ENCODE measurements at regions not wholly inside any gene's neighbourhood (a gene's known extent, or its start where the extent isn't known, plus 50 kb on each side); places are given as distances from the start of the nearest gene placed in this dataset.

DNA sequence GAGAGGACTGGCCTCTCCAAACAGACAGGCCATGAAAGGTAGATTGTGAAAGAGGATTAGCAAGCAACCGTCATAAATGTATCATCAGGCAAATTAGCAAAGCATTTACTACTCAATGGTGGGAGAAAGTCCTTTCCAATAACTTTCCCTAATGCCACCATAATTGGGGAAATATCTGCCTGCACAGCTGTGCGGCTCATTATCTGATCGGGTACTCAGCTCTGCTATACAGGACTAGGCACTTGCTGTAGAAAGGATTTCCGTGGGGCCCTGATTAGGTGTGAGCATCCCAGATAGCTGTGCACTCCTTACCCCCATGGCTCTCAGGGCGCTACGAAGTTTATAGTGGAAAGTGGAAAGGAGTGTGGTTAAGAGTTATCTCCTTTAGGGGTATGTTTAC is 309.7 kb upstream of the PLET1 start:
- no peaks in the 10 kb centered on the region for H3K4me1 Mint-ChIP-seq (ENCODE audit: low read depth)
- H3K4me3 Mint-ChIP-seq = no peak overlapping the region
- POLR2A ChIA-PET = no interaction called here
- H3K9me3 Mint-ChIP-seq = no peaks in the 10 kb centered on the region
- H3K27ac ChIP-seq (ENCODE audit: low read depth in 1 of 2, low read length in 2 of 2) = no peak overlapping the region
- H3K36me3 ChIP-seq (ENCODE audit: insufficient read depth, low read length) = no peaks in the 10 kb centered on the region
- CTCF ChIA-PET = interaction anchor here (0.8 kb wide), 1 partner anchor 12 kb away, joined by 3 read pairs; no protein-coding TSS in a partner anchor
- H3K27me3 Mint-ChIP-seq = peaks cover 5% of the 10 kb centered on the region
- no peak overlapping the region for H3K27ac Mint-ChIP-seq
- H3K4me1 ChIP-seq (ENCODE audit: insufficient read depth, low read length) = no peaks in the 10 kb centered on the region
- no peaks in the 10 kb centered on the region for H3K36me3 Mint-ChIP-seq (ENCODE audit: low read depth)
- ATAC-seq (ENCODE audit: poor library complexity) = no peak
- H3K4me3 ChIP-seq (ENCODE audit: low read length) = no peak overlapping the region
- intact Hi-C loops (cut with DNase I, micrococcal nuclease) = no loop called here
- H3K27me3 ChIP-seq (ENCODE audit: control insufficient read depth in 1 of 2, insufficient read depth in 2 of 2, low read length in 2 of 2) = peaks cover 0 to 4% of the 10 kb centered on the region in 2 experiments
- DNase-seq = no peak
- H3K9me3 ChIP-seq (ENCODE audit: control insufficient read depth in 1 of 2, insufficient read depth in 1 of 2, low read length in 2 of 2) = no peaks in the 10 kb centered on the region
- TF ChIP-seq, protein P1, sequence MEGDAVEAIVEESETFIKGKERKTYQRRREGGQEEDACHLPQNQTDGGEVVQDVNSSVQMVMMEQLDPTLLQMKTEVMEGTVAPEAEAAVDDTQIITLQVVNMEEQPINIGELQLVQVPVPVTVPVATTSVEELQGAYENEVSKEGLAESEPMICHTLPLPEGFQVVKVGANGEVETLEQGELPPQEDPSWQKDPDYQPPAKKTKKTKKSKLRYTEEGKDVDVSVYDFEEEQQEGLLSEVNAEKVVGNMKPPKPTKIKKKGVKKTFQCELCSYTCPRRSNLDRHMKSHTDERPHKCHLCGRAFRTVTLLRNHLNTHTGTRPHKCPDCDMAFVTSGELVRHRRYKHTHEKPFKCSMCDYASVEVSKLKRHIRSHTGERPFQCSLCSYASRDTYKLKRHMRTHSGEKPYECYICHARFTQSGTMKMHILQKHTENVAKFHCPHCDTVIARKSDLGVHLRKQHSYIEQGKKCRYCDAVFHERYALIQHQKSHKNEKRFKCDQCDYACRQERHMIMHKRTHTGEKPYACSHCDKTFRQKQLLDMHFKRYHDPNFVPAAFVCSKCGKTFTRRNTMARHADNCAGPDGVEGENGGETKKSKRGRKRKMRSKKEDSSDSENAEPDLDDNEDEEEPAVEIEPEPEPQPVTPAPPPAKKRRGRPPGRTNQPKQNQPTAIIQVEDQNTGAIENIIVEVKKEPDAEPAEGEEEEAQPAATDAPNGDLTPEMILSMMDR (IDR thresholded peaks at IDR 0.05) = no peak

DNA sequence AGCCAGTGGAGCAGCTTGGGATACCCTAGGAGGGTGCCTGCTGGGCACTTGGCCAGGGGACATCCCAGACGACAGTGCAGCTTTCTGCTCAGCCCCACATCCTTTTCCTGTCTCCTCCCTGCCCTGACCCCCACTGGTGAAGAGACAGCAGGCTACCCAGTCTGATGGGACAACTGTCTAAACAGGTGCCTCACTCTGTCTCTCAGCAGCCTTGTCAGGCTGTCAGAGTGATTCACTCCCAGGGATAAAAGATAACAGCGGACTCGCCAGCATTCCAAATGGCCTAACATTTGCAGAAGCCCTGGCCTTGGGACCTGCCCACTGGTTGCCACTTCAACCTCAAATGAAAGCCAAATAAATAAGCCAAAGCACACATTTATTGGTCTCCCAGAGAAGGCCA is 318.6 kb upstream of the PLET1 start:
- POLR2A ChIA-PET = no interaction called here
- TF ChIP-seq, protein P1 (IDR thresholded peaks at IDR 0.05) = no peak
- H3K9me3 Mint-ChIP-seq = no peaks in the 10 kb centered on the region
- H3K4me3 Mint-ChIP-seq = no peak overlapping the region
- intact Hi-C loops (cut with DNase I, micrococcal nuclease) = no loop called here
- CTCF ChIA-PET = no interaction called here
- no peaks in the 10 kb centered on the region for H3K36me3 Mint-ChIP-seq (ENCODE audit: low read depth)
- DNase-seq = no peak
- no peaks in the 10 kb centered on the region for H3K4me1 ChIP-seq (ENCODE audit: insufficient read depth, low read length)
- no peaks in the 10 kb centered on the region for H3K27me3 Mint-ChIP-seq
- H3K36me3 ChIP-seq (ENCODE audit: insufficient read depth, low read length) = no peaks in the 10 kb centered on the region
- no peak overlapping the region for H3K27ac Mint-ChIP-seq
- H3K27ac ChIP-seq (ENCODE audit: low read depth in 1 of 2, low read length in 2 of 2) = no peak overlapping the region
- ATAC-seq (ENCODE audit: poor library complexity) = no peak
- H3K4me1 Mint-ChIP-seq (ENCODE audit: low read depth) = no peaks in the 10 kb centered on the region
- no peaks in the 10 kb centered on the region for H3K9me3 ChIP-seq (ENCODE audit: control insufficient read depth in 1 of 2, insufficient read depth in 1 of 2, low read length in 2 of 2)
- H3K27me3 ChIP-seq (ENCODE audit: control insufficient read depth in 1 of 2, insufficient read depth in 2 of 2, low read length in 2 of 2) = no peaks in the 10 kb centered on the region
- no peak overlapping the region for H3K4me3 ChIP-seq (ENCODE audit: low read length)

DNA sequence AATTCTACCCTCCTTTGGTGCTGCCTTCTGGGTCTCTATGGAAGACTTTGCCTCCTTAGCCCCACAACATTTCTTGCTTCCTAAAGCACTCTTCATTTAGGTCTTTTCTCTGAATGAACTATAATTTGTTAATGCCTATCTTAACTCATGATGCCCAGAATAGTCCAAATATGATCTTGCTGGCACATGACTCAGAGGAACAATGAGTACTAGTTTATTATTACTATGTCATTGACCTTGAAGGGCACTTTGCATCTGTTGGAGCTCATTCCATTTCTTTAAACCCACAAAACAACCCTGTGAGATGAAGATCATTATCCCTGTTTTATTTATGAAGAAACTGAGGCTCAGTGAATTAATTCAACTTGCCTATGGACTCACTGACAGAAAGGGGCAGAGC is 320.2 kb upstream of the PLET1 start:
- no peaks in the 10 kb centered on the region for H3K4me1 Mint-ChIP-seq (ENCODE audit: low read depth)
- no peaks in the 10 kb centered on the region for H3K27me3 ChIP-seq (ENCODE audit: control insufficient read depth in 1 of 2, insufficient read depth in 2 of 2, low read length in 2 of 2)
- no peaks in the 10 kb centered on the region for H3K9me3 Mint-ChIP-seq
- ChIA-PET POLR2A (no interaction called here), CTCF (no interaction called here)
- no peak overlapping the region for H3K4me3 Mint-ChIP-seq
- H3K27me3 Mint-ChIP-seq = no peaks in the 10 kb centered on the region
- intact Hi-C loops (cut with DNase I, micrococcal nuclease) = no loop called here
- ATAC-seq (ENCODE audit: poor library complexity) (no peak), DNase-seq (no peak)
- TF ChIP-seq, protein P1 (IDR thresholded peaks at IDR 0.05) = no peak
- no peak overlapping the region for H3K27ac ChIP-seq (ENCODE audit: low read depth in 1 of 2, low read length in 2 of 2)
- no peak overlapping the region for H3K4me3 ChIP-seq (ENCODE audit: low read length)
- no peaks in the 10 kb centered on the region for H3K36me3 Mint-ChIP-seq (ENCODE audit: low read depth)
- no peaks in the 10 kb centered on the region for H3K36me3 ChIP-seq (ENCODE audit: insufficient read depth, low read length)
- H3K4me1 ChIP-seq (ENCODE audit: insufficient read depth, low read length) = no peaks in the 10 kb centered on the region
- H3K9me3 ChIP-seq (ENCODE audit: control insufficient read depth in 1 of 2, insufficient read depth in 1 of 2, low read length in 2 of 2) = no peaks in the 10 kb centered on the region
- no peak overlapping the region for H3K27ac Mint-ChIP-seq

Data from CD4-positive, alpha-beta T cell (primary cell).